ENCODE measurements at regions not wholly inside any gene's neighbourhood (a gene's known extent, or its start where the extent isn't known, plus 50 kb on each side); places are given as distances from the start of the nearest gene placed in this dataset.

GRCh38 chr7:156492170-156492569 lies 148.4 kb upstream of the RNF32 start:
- DNase-seq (ENCODE audit: low read depth, low spot score): no peak
- in situ Hi-C loops (cut with HindIII; ENCODE audit: low sequenced_read_pairs): no loop called here
- H3K4me3 ChIP-seq (ENCODE audit: low read depth, low read length): no peak overlapping the region
- TF ChIP-seq CTCF (IDR thresholded peaks at IDR 0.05; ENCODE audit: low read depth, low read length): no peak

GRCh38 chr7:156491435-156491834 lies 149.1 kb upstream of the RNF32 start:
- no peak overlapping the region for H3K4me3 ChIP-seq (ENCODE audit: low read depth, low read length)
- no peak for TF ChIP-seq CTCF (IDR thresholded peaks at IDR 0.05; ENCODE audit: low read depth, low read length)
- DNase-seq (ENCODE audit: low read depth, low spot score): no peak
- in situ Hi-C loops (cut with HindIII; ENCODE audit: low sequenced_read_pairs): no loop called here

GRCh38 chr7:156490021-156490800 lies 150.4 kb upstream of the RNF32 start:
- no peak overlapping the region for H3K4me3 ChIP-seq (ENCODE audit: low read depth, low read length)
- no peak for DNase-seq (ENCODE audit: low read depth, low spot score)
- no peak for TF ChIP-seq CTCF (IDR thresholded peaks at IDR 0.05; ENCODE audit: low read depth, low read length)
- in situ Hi-C loops (cut with HindIII; ENCODE audit: low sequenced_read_pairs): no loop called here

GRCh38 chr7:156487811-156488533 lies 152.6 kb upstream of the RNF32 start:
- in situ Hi-C loops (cut with HindIII; ENCODE audit: low sequenced_read_pairs): no loop called here
- DNase-seq (ENCODE audit: low read depth, low spot score): no peak
- H3K4me3 ChIP-seq (ENCODE audit: low read depth, low read length): no peak overlapping the region
- TF ChIP-seq CTCF (IDR thresholded peaks at IDR 0.05; ENCODE audit: low read depth, low read length): no peak

- TF ChIP-seq CTCF (IDR thresholded peaks at IDR 0.05; ENCODE audit: low read depth, low read length): no peak
- DNase-seq (ENCODE audit: low read depth, low spot score): no peak
- H3K4me3 ChIP-seq (ENCODE audit: low read depth, low read length): no peak overlapping the region
- in situ Hi-C loops (cut with HindIII; ENCODE audit: low sequenced_read_pairs): no loop called here
Measured at GRCh38 chr7:156480671-156481070, 159.9 kb upstream of the RNF32 start.

- DNase-seq (ENCODE audit: low read depth, low spot score): no peak
- in situ Hi-C loops (cut with HindIII; ENCODE audit: low sequenced_read_pairs): no loop called here
- no peak for TF ChIP-seq CTCF (IDR thresholded peaks at IDR 0.05; ENCODE audit: low read depth, low read length)
- H3K4me3 ChIP-seq (ENCODE audit: low read depth, low read length): no peak overlapping the region
Measured at GRCh38 chr7:156479596-156479995, 161.0 kb upstream of the RNF32 start.
